ENCODE measurements at regions not wholly inside any gene's neighbourhood (a gene's known extent, or its start where the extent isn't known, plus 50 kb on each side); places are given as distances from the start of the nearest gene placed in this dataset. TPM values are rescaled to one million over a fixed set of nuclear protein-coding genes. Genes with fewer than 3 reads are reported as not detected.

DNA sequence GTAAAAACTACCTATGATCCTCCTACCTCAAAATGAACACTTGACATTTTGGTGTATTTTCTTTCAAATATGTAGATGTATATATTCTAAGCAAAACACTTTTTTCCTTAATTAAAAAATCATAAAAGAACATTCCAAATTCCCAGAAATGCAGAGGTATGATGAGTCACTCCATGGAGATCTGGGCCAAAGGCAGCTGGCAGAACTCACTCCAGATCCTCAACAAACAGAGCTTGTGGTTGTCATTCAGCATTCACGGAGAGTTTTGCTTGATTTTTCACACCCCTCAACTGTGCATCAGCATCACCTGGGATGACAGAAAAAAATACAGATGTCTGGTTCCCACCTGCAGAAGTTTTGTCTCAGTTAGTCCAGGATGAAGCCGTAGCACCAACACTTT, 144.6 kb downstream of the KIT start:
- H3K27me3 ChIP-seq, result no peaks in the 10 kb centered on the region
- H3K4me3 ChIP-seq, result no peak overlapping the region
- intact Hi-C loops (cut with DNase I; ENCODE audit: low total_unique reads), result no loop called here
- TF ChIP-seq POLR2A (IDR thresholded peaks at IDR 0.05), result no peak
- TF ChIP-seq, protein P1, sequence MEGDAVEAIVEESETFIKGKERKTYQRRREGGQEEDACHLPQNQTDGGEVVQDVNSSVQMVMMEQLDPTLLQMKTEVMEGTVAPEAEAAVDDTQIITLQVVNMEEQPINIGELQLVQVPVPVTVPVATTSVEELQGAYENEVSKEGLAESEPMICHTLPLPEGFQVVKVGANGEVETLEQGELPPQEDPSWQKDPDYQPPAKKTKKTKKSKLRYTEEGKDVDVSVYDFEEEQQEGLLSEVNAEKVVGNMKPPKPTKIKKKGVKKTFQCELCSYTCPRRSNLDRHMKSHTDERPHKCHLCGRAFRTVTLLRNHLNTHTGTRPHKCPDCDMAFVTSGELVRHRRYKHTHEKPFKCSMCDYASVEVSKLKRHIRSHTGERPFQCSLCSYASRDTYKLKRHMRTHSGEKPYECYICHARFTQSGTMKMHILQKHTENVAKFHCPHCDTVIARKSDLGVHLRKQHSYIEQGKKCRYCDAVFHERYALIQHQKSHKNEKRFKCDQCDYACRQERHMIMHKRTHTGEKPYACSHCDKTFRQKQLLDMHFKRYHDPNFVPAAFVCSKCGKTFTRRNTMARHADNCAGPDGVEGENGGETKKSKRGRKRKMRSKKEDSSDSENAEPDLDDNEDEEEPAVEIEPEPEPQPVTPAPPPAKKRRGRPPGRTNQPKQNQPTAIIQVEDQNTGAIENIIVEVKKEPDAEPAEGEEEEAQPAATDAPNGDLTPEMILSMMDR (IDR thresholded peaks at IDR 0.05), result no peak
- no peak overlapping the region for H3K27ac ChIP-seq
- H3K4me1 ChIP-seq, result no peaks in the 10 kb centered on the region
- no peaks in the 10 kb centered on the region for H3K9me3 ChIP-seq
- no peaks in the 10 kb centered on the region for H3K36me3 ChIP-seq
- DNase-seq, result no peak

DNA sequence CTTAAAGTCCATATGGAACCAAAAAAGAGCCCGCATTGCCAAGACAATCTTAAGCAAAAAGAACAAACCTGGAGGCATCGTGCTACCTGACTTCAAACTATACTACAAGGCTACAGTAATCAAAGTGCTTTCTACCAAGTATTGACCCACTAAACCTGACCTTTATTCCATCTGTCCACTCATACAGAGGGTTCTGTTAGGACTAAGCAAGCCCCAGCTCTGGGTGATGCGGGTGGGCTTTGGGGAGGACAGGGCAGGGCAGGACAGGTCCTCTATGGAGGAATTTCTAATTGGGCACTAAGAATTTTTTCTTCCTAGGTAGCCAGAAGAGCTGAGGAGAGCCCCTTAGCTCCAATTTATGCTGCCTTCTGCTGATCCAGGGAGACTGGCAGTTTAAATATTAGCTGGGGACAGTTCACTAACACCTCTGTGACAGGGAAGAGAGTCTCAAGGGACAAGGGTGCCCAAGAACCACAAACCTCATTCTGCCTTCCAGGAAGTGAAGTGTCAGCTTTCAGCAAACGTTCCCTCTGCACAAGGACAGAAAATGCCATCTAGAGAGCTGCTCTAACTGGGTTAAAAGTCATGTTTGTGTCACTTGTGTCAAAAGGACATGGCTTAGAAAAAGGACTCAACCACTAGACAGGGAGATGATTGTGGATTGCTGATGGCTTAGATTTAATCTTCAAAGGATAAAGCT, 143.2 kb downstream of the KIT start:
- intact Hi-C loops (cut with DNase I; ENCODE audit: low total_unique reads), result no loop called here
- Histone ChIP-seq H3K27me3 (no peaks in the 10 kb centered on the region), H3K36me3 (no peaks in the 10 kb centered on the region), H3K4me3 (no peak overlapping the region), H3K27ac (no peak overlapping the region), H3K4me1 (no peaks in the 10 kb centered on the region), H3K9me3 (no peaks in the 10 kb centered on the region)
- TF ChIP-seq POLR2A (IDR thresholded peaks at IDR 0.05), result no peak
- TF ChIP-seq, protein P1 (IDR thresholded peaks at IDR 0.05), result no peak
- DNase-seq, result no peak

DNA sequence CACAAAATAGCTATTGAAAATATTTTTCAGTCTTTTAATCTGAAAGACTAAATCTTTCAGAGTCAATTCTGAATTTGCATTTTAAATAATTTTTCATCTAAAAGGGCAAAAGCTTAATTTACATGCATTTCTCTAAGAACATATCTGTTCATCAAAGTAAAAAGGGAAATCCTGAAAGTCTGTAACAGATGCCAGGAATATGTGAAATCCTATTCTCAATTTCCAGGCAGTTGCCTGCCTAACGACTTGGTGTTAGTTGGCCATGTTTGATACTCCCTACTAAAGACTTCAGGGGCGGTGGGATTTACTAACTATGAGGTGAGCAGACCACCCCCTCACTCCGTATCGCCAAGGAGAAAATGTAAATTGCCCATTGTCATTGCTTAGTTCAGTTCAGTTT, 136.8 kb downstream of the KIT start:
- TF ChIP-seq, protein P1 (IDR thresholded peaks at IDR 0.05), result no peak
- no peak for TF ChIP-seq POLR2A (IDR thresholded peaks at IDR 0.05)
- H3K27ac ChIP-seq, result no peak overlapping the region

DNA sequence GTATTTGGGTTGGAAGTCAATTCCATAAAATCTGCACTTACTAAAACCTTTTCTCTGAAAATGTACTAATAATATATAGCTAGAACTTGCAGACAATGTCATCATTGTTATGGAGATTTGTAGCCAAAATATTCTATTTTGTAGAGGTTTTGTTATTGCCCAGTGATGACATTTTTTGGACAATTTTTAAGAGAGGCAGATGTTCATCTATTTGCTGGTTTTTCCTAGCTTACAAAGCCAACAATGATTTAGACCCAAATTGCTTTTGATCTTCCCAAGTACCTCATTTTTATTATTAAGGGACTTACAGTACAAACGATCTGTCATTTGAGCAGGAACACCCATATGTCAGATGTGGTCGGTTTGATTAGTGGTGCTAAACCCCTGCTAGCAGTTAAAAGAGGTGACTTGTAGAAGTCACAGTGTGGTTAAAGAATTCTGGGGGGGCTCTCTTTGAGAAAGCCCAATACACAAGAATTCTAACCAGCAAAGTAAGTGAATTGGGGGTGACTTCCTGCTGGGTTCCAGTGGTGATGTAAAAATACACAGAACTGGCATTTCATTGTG, 136.2 kb downstream of the KIT start:
- TF ChIP-seq POLR2A (IDR thresholded peaks at IDR 0.05), result no peak
- H3K9me3 ChIP-seq, result no peaks in the 10 kb centered on the region
- H3K27ac ChIP-seq, result no peak overlapping the region
- intact Hi-C loops (cut with DNase I; ENCODE audit: low total_unique reads), result no loop called here
- no peak overlapping the region for H3K4me3 ChIP-seq
- no peaks in the 10 kb centered on the region for H3K27me3 ChIP-seq
- H3K4me1 ChIP-seq, result no peaks in the 10 kb centered on the region
- no peaks in the 10 kb centered on the region for H3K36me3 ChIP-seq
- DNase-seq, result no peak

More for the DNA sequence above, 136.8 kb downstream of the KIT start:
- intact Hi-C loops (cut with DNase I; ENCODE audit: low total_unique reads), result no loop called here
- Histone ChIP-seq H3K9me3 (no peaks in the 10 kb centered on the region), H3K4me3 (no peak overlapping the region), H3K27me3 (no peaks in the 10 kb centered on the region), H3K4me1 (no peaks in the 10 kb centered on the region), H3K36me3 (no peaks in the 10 kb centered on the region)
- DNase-seq, result no peak

Small RNAs in the stretch of these regions (small RNA-seq; reads per million reads assigned to genes)
- gene RPL38P3, result not detected

Data from uterus (tissue), 3 donors.